ENCODE measurements at regions not wholly inside any gene's neighbourhood (a gene's known extent, or its start where the extent isn't known, plus 50 kb on each side); places are given as distances from the start of the nearest gene placed in this dataset.
"Not testable (repeated sequence)": the region's sequence is repeated elsewhere in the genome, so short reads cannot be mapped to it uniquely, and the experiment has no call there.

DNA sequence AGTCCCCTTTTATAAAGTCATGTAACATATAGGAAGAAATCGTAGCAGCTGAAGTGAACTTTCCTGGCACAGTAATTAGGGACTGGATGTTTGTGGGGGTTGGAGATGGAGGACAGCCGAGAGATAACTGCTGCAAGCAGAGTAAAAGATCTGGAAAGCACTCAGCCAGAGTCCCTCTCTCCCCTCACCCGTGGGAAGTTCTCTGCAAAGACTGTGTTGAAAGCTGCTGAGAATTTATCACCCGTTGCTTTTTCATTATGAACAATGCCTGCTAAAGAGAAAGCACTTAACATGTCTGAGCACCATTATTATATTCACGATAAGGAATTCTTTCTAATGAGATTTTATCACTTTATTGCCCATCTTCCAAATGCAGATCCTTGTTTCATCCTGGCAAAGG is 248.8 kb downstream of the SHOX2 start:
- H3K27me3 ChIP-seq = no peaks in the 10 kb centered on the region
- H3K9me3 ChIP-seq = no peaks in the 10 kb centered on the region
- H3K27ac ChIP-seq = no peak overlapping the region
- peaks cover 2% of the 10 kb centered on the region for H3K4me1 ChIP-seq (ENCODE audit: insufficient read depth)
- DNase-seq = no peak
- H3K36me3 ChIP-seq = no peaks in the 10 kb centered on the region
- H3K4me3 ChIP-seq = no peak overlapping the region
- TF ChIP-seq, protein P1, sequence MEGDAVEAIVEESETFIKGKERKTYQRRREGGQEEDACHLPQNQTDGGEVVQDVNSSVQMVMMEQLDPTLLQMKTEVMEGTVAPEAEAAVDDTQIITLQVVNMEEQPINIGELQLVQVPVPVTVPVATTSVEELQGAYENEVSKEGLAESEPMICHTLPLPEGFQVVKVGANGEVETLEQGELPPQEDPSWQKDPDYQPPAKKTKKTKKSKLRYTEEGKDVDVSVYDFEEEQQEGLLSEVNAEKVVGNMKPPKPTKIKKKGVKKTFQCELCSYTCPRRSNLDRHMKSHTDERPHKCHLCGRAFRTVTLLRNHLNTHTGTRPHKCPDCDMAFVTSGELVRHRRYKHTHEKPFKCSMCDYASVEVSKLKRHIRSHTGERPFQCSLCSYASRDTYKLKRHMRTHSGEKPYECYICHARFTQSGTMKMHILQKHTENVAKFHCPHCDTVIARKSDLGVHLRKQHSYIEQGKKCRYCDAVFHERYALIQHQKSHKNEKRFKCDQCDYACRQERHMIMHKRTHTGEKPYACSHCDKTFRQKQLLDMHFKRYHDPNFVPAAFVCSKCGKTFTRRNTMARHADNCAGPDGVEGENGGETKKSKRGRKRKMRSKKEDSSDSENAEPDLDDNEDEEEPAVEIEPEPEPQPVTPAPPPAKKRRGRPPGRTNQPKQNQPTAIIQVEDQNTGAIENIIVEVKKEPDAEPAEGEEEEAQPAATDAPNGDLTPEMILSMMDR (IDR thresholded peaks at IDR 0.05) = no peak
- TF ChIP-seq EP300 (IDR thresholded peaks at IDR 0.05) = no peak
- TF ChIP-seq POLR2A (IDR thresholded peaks at IDR 0.05) = no peak
- intact Hi-C loops (cut with DNase I) = no loop called here
- WGBS, 3 donors = 1 to 7% (median 6%) methylated on average over 5 of the region's 5 CpGs

DNA sequence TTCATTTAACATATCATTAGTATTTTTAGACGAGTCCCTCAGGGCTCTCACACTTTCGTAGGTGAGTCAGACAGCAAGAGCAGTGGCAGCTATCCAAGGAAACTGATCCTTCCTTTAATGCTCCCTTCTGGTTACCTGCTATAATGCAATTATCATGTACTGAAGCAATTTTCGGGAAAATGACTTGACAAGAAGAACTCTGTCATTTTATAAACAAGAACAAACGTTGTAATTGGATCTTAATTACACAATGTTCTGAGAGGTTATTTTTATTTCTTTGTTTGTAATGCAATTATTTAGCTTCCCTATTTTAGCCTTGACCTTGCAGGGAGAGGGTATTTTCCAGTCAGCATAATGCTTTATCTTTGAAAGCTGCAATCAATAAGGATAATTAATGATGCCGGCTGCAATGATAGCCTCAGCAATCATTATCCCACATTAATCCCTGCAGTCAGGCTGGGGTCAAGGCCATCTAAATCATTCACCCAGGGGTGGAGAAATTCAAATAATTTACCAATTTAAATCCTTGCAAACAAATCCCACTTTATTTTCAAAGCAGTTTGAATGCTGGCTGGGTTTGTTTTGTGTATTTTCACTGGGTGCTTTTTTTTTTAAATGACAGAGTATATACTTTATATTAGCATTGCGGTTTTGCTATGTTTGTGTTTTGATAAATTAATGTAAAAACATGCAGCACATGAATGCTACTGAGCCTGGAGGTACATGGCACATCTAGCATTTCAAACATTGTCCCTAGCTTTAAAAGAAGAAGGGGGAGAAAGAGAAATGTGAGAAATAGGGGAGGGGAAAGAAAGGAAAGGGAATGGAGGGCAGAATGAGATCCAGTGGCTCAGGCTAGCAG is 249.9 kb downstream of the SHOX2 start:
- no peak overlapping the region for H3K4me3 ChIP-seq
- intact Hi-C loops (cut with DNase I) = no loop called here
- no peaks in the 10 kb centered on the region for H3K27me3 ChIP-seq
- TF ChIP-seq EP300 (IDR thresholded peaks at IDR 0.05) = no peak
- TF ChIP-seq POLR2A (IDR thresholded peaks at IDR 0.05) = no peak
- TF ChIP-seq, protein P1 (IDR thresholded peaks at IDR 0.05) = no peak
- H3K27ac ChIP-seq = no peak overlapping the region
- H3K9me3 ChIP-seq = no peaks in the 10 kb centered on the region
- no peaks in the 10 kb centered on the region for H3K36me3 ChIP-seq
- WGBS, 3 donors = 13 to 23% (median 14%) methylated on average over 6 of the region's 6 CpGs
- H3K4me1 ChIP-seq (ENCODE audit: insufficient read depth) = peaks cover 2% of the 10 kb centered on the region
- DNase-seq = no peak

DNA sequence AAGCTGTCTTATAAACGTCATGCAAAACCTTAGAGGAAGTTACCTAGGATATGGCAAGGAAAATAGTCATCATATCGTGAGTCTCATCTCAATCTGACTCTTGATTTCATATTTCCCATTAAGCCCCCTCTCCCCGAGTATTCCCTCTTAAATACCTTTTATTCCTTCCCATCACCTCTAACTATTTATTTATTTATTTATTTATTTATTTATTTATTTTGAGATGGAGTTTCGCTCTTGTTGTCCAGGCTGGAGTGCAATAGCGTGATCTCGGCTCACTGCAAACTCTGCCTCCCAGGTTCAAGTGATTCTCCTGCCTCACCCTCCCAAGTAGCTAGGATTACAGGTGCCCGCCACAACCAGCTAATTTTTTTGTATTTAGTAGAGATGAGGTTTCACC is 260.4 kb downstream of the SHOX2 start:
- H3K4me3 ChIP-seq; H3K9me3 ChIP-seq; intact Hi-C loops (cut with DNase I); H3K27ac ChIP-seq; DNase-seq; H3K36me3 ChIP-seq; H3K27me3 ChIP-seq; H3K4me1 ChIP-seq (ENCODE audit: insufficient read depth): not testable (repeated sequence)
- 94 to 95% (median 94%) methylated on average over 7 of the region's 7 CpGs for WGBS, 3 donors

DNA sequence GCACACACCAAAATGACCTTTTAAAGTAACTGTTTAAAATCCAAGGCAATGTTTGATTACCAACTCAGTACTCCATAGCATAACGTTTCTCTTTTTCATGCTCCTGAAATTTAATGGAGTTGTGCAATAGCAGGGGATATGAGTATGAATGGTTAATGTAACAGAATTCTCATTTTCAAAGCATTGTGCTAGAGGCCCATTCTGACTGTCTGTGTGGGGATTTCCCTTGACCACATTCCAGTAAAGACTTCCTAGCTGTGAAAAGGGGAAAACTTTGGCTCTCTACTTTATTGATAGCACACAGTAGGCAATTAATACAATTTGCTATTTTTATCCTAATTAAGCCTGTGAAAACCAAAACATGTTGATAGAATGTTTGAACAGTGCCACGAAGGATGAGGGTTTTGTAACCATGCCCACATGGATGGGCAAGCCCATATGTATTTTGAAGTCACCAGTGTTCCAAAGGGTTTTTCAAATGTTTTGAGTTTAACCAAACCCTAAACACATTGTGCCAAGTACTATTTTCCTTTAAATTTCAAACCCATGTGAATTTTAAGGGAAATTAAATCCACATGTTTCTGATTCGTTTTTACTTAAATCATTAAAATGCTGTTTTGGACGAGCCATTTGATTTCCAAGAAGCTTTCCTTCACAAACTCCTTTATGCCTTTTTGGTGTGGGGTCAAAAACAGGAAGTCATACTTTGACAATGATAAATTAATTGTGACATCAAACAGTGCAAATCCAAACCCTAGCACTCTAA is 261.2 kb downstream of the SHOX2 start:
- no peaks in the 10 kb centered on the region for H3K27me3 ChIP-seq
- intact Hi-C loops (cut with DNase I) = no loop called here
- H3K36me3 ChIP-seq = no peaks in the 10 kb centered on the region
- TF ChIP-seq, protein P1 (IDR thresholded peaks at IDR 0.05) = no peak
- TF ChIP-seq EP300 (IDR thresholded peaks at IDR 0.05) = no peak
- H3K9me3 ChIP-seq = no peaks in the 10 kb centered on the region
- DNase-seq = no peak
- no peak overlapping the region for H3K27ac ChIP-seq
- WGBS, 3 donors = 47 to 64% (median 58%) methylated on average over 4 of the region's 4 CpGs
- no peak overlapping the region for H3K4me3 ChIP-seq
- no peaks in the 10 kb centered on the region for H3K4me1 ChIP-seq (ENCODE audit: insufficient read depth)

DNA sequence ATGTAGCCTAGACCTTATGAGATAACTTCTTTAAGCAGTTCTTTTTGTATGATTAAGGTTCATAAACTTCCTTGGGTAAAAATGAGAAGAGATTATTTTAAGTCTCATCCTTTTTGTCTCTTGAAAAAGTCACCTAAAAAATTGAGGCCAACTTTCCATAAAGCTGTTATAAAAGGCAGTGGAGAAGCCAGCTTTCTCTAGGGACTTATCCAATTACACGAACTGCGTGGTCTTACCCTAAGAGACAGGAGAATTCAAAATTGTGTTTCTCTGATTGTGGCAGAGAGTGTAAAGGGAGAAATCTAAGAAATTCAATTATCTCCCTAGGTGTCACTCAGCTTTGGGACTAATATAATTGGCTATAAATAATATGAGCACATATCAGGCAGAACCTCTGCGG is 262.0 kb downstream of the SHOX2 start:
- 83 to 88% (median 87%) methylated on average over 3 of the region's 3 CpGs for WGBS, 3 donors
- Histone ChIP-seq H3K4me1 (ENCODE audit: insufficient read depth) (no peaks in the 10 kb centered on the region), H3K9me3 (no peaks in the 10 kb centered on the region), H3K27me3 (no peaks in the 10 kb centered on the region), H3K27ac (no peak overlapping the region), H3K4me3 (no peak overlapping the region), H3K36me3 (no peaks in the 10 kb centered on the region)
- TF ChIP-seq POLR2A (IDR thresholded peaks at IDR 0.05) (no peak), EP300 (IDR thresholded peaks at IDR 0.05) (no peak)
- TF ChIP-seq, protein P1 (IDR thresholded peaks at IDR 0.05) = no peak
- DNase-seq = no peak
- intact Hi-C loops (cut with DNase I) = no loop called here
